Umbilical cord (tissue), 1 donor: ENCODE measurements at regions not wholly inside any gene's neighbourhood (a gene's known extent, or its start where the extent isn't known, plus 50 kb on each side); places are given as distances from the start of the nearest gene placed in this dataset.

Source experiments
- DNase-seq: peaks from one replicate; pipeline ENCODE4 v3.0.0-alpha.2; 2015; ENCODE audit warnings: low spot score

GRCh38 chr17:33970279-33970678 lies 284.8 kb upstream of the CCL2 start:
- no peak for DNase-seq

GRCh38 chr17:33972763-33973162 lies 282.3 kb upstream of the CCL2 start:
- DNase-seq, result no peak

GRCh38 chr17:33973491-33973890 lies 281.6 kb upstream of the CCL2 start:
- no peak for DNase-seq

- no peak for DNase-seq
These were observed 280.8 kb upstream of the CCL2 start for GRCh38 chr17:33974276-33974675.

- DNase-seq, result no peak
These were observed 278.3 kb upstream of the CCL2 start for GRCh38 chr17:33976831-33977230.

- no peak for DNase-seq
These were observed 277.2 kb upstream of the CCL2 start for GRCh38 chr17:33977729-33978514.

- DNase-seq, result no peak
These were observed 276.2 kb upstream of the CCL2 start for GRCh38 chr17:33978889-33979288.

- DNase-seq, result no peak
These were observed 274.9 kb upstream of the CCL2 start for GRCh38 chr17:33980193-33980592.

- no peak for DNase-seq
These were observed 273.1 kb upstream of the CCL2 start for GRCh38 chr17:33981711-33982601.

- no peak for DNase-seq
These were observed 272.2 kb upstream of the CCL2 start for GRCh38 chr17:33982909-33983308.

GRCh38 chr17:33983824-33984574 lies 271.1 kb upstream of the CCL2 start:
- DNase-seq, result no peak

- no peak for DNase-seq
These were observed 269.0 kb upstream of the CCL2 start for GRCh38 chr17:33986088-33986487.

- no peak for DNase-seq
These were observed 268.5 kb upstream of the CCL2 start for GRCh38 chr17:33986566-33986965.

- no peak for DNase-seq
These were observed 267.9 kb upstream of the CCL2 start for GRCh38 chr17:33987162-33987561.

GRCh38 chr17:33989361-33990148 lies 265.5 kb upstream of the CCL2 start:
- no peak for DNase-seq

GRCh38 chr17:33990943-33991706 lies 264.0 kb upstream of the CCL2 start:
- DNase-seq, result no peak

- DNase-seq, result no peak
These were observed 263.0 kb upstream of the CCL2 start for GRCh38 chr17:33992113-33992512.

- DNase-seq, result no peak
These were observed 254.4 kb upstream of the CCL2 start for GRCh38 chr17:34000639-34001038.

GRCh38 chr17:34001246-34001645 lies 253.8 kb upstream of the CCL2 start:
- no peak for DNase-seq

- no peak for DNase-seq
These were observed 249.0 kb upstream of the CCL2 start for GRCh38 chr17:34006126-34006525.

- no peak for DNase-seq
These were observed 247.0 kb upstream of the CCL2 start for GRCh38 chr17:34008125-34008524.
